ACHN (cell line): ENCODE measurements at regions not wholly inside any gene's neighbourhood (a gene's known extent, or its start where the extent isn't known, plus 50 kb on each side); places are given as distances from the start of the nearest gene placed in this dataset.
"Not testable (repeated sequence)": the region's sequence is repeated elsewhere in the genome, so short reads cannot be mapped to it uniquely, and the experiment has no call there.

Source experiments
- DNase-seq: peaks from one replicate; pipeline ENCODE4 v3.0.0-alpha.2; 2015
- in situ Hi-C: cut with HindIII; loops from 2 replicates; pipeline ENCODE4 v1.10.0; 2017; ENCODE audit warnings: low sequenced_read_pairs, low pct_ligation_motif_present, low pct_unique_long_range_greater_than_20kb

DNA sequence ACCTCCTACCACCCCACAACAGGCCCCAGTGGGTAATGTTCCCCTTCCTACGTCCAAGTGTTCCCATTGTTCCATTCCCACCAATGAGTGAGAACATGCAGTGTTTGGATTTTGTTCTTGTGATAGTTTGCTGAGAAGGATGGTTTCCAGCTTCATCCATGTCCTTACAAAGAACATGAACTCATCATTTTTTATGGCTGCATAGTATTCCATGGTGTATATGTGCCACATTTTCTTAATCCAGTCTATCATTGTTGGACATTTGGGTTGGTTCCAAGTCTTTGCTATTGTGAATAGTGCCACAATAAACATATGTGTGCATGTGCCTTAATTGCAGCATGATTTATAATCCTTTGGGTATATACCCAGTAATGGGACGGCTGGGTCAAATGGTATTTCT, 81.6 kb downstream of the P2RY10 start:
- in situ Hi-C loops, DNase-seq: not testable (repeated sequence)

DNA sequence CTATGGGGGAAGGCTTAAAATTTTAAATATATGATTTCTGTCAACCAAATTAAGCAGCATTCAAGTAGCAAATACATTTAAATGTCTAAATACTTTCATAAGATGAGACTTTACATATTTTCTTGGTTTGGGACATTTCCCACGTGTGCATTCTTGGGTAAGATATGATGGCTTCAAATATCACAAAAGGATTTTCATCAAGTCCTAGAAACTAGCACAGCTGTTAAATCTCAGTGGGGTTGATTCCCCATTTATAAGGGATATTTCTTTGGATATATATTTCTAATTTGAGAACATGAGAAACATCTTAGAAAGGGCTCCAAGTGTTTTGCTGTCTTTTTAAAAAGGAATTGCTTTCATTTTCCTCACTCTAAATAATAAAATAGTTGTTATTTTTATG, 90.2 kb downstream of the P2RY10 start:
- in situ Hi-C loops = no loop called here
- no peak for DNase-seq

DNA sequence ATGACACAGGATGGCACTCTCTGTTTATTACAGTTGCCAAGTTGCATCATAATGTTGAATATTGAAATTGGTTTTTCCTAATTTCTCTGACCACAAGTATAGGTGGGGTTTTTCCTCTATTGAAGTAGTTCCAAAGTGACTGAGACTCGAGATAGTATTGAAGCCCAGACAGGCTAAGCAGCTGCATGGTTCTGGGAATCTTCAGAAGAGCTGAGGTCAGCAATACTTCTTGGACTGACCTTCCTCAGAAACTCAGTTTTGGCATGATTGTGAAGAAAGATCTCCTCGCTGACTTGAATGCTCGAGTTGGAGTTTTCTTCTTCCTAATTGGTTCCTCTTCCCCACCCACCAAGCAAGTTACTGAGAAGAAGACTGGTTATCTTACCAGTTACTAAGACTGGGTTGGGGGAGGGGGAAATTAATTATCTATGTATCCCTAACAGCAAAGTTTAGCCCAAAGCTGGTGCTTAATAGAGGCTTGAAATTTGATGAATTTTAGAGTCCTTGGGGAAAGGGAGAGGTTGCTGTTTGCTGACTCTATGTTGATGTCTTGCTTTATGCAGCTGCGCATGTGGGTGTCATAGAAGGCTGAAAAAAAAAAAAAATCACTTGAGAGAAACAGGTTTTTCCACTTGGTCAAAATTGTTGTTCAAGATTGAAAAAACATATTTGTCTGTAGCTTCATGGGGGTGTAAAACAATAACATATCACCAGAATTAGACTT, 91.1 kb downstream of the P2RY10 start:
- in situ Hi-C loops = no loop called here
- DNase-seq = no peak

DNA sequence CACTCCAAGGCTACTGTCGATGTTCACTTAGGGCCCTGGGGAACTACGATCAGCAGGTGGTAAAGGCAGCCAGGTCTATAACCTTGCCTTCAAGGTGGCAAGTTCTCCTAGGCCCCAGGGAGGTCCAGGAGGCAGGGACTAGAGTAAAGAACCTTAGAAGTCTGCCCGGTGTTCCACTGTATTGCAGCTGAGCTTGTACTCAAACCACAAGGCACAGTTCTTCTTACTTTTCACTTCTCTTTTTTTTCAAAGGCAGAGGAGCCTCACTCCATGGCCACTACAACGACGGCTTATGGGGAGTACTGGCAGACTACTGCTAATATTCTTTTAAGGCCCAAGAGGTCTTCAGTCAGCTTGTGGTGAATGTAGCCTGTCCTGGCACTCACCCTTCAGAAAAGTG, 78.8 kb upstream of the GPR174 start:
- DNase-seq = no peak
- in situ Hi-C loops = no loop called here

DNA sequence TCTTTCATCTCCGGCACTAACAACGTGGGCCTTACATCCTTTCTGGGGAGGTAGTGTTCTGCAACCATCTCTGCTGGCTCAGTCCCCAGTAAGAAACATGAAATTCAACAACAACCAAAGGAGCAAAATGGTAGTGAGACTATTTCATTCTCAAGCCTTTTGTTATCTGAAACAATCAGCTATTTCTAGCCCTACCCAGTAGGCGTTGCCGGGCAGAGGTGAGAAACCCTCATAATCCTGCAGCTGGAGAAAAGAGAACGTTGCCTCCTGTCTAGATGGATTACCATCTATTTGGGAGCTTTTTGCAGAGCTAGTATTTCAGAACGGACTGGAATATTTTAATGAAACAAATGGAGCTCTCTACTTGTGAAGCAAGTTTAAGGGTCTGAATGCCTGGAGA, 66.4 kb upstream of the GPR174 start:
- in situ Hi-C loops = no loop called here

DNA sequence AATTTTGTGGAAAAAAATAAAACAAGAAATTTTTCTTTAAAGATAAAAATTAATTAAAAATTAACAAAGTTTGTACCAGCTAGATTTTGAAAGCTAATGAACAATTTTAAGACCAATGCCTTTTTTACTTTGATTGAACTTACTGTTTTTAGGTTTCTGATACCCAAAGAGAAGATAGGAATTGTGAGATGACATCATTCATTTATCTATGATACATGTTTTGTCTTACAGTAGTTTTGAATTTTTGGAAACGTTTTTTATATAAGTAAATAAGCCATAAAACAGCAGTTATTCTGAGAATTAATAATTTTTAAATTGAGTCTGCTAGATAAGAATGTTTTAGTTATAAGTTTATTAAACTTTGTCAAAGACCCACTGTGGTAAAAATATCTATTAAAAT, 65.0 kb upstream of the GPR174 start:
- no peak for DNase-seq
- in situ Hi-C loops = no loop called here

More for the DNA sequence above, 66.4 kb upstream of the GPR174 start:
- no peak for DNase-seq

DNA sequence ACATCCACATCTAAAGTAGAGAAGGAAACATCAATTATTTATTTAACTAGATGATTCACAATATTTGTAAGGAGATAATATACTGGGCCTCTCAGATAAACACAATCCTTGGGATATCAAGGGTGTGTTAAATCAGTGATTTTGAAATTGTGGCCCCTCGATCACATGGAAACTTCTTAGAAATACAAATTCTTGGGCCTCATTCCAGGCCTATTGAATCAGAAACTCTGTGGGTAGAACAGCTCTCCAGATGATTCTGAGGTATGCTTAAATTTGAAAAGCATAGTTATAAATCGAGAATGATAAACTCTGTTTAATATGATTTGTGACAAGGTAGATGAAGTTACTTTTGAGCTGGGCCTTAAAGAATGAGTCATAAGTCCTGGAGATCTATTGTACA, 64.3 kb upstream of the GPR174 start:
- in situ Hi-C loops = no loop called here
- no peak for DNase-seq

DNA sequence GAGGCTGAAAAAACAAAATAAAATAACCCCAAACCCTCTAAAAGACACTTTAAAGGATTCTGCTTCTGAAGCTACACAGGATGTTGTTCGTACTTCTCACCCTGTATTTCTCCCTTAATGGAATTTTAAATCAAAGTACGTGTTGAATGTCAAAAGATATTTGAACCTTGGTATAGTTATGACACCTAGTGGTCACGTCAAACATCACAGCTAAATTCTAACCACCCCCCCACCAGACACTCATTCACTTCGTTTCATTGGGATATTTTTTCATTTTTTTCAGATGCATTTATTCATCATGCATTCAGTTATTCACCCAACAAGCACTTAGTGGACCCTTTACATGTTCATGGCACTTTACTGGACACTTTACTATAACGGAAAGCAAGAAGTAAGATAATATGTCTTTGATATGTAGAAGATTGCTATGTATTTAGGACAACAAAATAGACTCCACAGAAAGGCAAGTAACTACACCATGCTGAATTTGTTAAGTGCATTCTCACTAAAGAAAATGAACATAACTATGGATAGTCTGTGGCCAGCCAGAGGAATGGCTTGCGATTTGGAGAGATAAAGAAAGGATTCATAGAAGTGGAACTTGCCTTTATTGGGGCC, 62.5 kb upstream of the GPR174 start:
- in situ Hi-C loops = no loop called here
- DNase-seq = peak; percentile 24

DNA sequence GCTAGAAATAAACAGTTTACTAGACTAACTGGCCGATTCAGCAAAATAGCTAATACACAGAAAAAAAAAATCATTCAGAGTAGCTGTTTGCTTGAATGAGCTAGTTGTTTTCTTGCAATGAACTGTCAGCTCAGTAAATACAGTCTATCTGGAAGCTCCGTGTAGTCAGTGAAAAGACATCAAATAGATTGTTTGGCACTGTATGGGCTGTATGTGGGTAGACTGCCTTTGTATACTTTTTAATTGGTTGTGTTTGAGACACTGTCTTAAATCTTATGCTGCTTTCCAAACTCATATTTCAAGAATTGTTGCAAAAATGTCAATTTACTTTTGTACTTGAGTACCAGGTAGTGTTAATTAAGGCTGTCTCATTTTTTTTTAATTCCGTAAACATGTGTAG, 61.6 kb upstream of the GPR174 start:
- no peak for DNase-seq
- in situ Hi-C loops = no loop called here

DNA sequence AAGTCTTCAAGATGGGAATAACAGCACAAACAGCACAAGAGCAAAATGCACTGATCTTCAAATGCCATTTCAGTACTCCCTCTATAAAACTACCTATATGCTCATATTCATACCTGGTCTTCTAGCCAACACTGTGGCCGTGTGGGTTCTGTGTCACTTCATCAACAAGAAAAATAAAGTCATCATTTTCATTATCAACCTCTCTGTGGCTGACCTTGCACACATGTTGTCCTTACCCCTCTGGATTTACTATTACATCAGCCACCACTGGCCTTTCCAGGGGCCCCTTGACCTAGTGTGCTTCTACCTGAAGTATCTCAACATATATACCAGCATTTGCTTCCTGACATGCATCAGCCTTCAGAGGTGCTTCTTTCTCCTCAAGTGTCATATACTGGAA, 59.6 kb upstream of the GPR174 start:
- no peak for DNase-seq
- in situ Hi-C loops = no loop called here

DNA sequence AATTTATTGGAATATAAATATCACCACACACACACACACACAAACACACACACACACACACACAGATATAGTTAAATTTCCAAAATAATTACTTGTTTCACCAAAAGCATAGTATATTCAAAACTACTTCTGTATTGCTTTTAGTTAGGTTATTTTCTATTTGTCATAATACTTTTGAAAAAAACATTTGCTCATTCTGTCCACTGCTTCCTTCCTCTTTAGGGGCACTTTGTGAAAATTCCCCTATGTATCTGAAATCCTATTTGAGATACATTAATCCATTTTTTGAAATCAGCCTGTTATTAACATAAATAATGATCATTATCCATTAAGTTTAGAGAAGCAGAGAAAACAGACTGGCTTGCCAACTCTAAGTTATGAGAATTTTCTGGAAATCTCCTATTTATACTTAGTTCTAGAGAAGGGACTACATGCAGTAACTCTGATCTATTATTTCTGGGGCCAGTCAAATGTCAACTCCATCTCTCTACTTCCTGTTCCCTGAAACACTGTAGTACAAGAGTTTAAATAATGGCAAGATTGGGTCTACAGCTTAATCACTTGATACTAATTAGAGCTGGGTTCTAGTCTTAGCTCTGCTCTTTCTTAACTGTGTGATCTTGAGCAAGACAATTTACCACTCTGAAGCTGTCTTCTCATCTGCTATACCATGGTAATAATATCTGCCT, 54.4 kb upstream of the GPR174 start:
- in situ Hi-C loops = no loop called here
- DNase-seq = no peak

DNA sequence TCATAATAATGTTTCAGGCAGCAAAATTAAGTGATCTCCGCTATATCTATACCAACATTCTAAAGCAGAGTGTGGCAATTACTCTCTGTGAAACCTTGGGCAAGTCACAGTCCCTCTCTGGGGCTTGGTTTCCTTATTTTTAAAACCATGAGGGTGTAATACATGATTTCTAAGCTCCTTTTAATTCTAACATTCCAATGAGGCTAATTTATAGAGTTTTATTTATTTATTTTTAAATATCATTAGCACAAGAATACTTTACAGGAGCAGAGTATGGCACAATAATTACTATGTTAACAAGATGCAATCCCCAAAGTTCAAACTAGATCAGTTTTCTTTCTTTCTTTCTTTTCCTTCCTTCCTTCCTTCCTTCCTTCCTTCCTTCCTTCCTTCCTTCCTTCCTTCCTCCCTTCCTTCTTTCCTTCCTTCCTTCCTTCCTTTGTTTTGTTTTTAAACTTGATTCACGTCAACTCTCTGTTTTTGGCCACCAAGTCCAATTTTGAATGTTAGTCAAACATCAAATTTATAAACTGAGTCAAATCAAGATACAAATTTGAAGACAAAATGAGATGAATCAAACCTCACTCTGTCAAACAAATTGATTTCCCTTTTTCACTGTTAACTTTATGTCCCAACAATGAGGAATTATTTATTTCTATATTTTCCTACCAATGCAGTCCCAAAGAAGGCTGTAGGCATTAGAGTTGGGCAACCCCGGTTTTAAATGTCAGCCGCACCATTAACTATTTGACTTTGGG, 50.2 kb upstream of the GPR174 start:
- no peak for DNase-seq
- in situ Hi-C loops = no loop called here
